Activated naive CD4-positive, alpha-beta T cell treated with Interleukin-2 at 50 U/mL for 16 hours (primary cell): ENCODE measurements at regions not wholly inside any gene's neighbourhood (a gene's known extent, or its start where the extent isn't known, plus 50 kb on each side); places are given as distances from the start of the nearest gene placed in this dataset.
"Not testable (repeated sequence)": the region's sequence is repeated elsewhere in the genome, so short reads cannot be mapped to it uniquely, and the experiment has no call there.

Experiments used
- DNase-seq: peaks from one replicate; pipeline ENCODE4 v3.0.0-alpha.2; 2020

DNA sequence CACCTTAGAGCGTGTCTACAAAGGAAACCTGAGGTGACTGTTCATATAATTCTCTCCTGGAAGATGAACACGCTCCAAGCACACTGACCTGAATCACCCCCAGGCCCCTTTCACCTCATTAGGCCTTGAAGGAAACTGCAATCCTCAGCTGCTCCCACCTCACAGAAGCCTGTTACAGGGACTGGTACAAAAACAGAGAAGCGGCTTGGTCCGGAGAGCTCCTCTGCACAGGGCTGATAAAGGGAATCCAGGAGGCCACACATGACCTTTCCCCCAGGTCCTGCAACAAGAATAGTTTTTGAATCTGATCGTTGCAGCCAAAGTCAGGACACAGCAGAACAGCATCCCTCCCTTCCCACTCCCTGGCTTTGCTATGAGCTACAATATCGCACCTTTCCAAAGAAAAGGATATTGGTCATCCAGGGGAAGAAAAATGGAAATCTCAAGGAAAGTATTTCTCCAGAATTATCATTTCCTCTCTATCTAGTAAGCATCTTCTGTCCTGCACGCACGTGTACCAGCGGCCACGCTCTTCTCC is 666.7 kb downstream of the UQCRFS1 start:
- no peak for DNase-seq

- not testable (repeated sequence) for DNase-seq
These were observed 667.6 kb downstream of the UQCRFS1 start for GRCh38 chr19:28545397-28545796.

DNA sequence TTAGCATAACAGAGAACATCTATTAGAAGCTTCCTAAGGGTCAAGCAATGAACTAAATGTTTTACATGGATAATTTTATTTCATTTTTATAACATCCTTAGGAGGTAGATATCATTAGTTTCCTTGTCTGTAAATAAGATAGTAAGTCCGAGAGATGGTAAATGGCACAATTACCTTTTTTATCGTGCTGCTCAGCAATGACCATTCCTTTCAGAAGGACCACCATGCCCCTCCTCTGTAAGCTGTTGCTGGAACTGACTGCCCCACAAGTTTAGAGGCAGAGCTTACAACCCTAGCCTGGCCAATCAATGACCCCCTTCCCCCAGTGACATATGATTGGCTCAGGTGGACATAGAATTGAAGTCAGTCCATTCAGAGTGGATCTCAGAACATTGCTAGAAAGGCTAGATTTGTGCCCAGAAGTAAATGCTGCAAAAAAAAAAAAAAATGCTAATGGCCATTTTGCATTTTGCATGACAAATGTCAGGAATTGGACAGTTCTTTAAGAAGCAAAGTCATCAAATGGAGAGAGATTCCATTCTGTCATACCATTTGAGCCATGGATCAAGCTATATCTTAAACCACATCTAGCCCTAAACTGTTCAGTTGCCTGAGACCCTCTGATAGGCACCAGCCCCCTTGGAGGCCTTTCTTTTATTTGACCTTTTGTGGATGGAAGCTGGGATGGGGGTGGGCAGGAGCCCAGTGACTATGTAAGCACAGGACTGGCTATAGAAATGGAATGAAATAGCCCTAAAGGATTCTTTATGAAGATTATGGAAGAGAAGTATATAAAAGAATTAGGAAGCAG is 668.3 kb downstream of the UQCRFS1 start:
- no peak for DNase-seq

GRCh38 chr19:28543244-28543776 is 669.6 kb downstream of the UQCRFS1 start:
- DNase-seq, result no peak

DNA sequence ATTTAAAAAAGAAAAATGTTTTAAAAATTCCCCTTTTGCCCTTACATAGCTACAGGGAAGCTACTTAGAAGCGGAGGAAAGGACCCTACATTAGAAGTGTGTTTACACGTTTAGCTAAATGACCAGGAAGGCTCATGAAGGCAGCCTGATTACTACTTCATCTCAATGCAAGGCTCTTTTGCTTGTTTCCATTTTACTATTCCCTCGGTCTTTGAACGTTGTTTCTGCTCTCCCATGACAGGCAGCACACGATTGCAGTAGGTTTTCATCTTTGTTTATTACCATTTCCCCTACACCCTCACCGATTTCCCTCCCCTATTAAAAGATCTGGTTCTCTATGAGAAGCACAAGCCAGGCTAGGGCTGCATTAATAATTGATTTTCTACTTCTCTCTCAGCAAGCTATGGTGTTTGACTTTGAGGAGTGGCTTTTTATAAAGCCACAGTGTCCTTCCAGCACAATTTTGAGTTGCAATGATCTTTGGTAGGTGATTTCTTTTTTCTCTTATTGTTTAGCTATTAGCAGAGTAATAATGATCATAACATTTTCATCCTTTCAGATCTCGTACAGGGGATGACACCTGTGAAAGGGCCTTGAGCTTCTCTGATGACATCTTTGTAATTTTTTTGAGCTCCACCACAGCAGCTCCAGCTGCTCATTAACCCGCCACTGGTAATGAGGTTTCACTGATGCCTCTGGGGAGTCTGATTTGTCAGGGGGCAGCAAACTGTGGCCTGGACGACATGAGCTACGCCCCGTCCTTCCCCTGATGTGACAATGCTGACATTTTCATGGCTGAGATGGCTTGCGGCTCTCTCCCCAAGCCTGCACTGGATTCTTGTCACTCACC is 670.3 kb downstream of the UQCRFS1 start:
- no peak for DNase-seq

DNA sequence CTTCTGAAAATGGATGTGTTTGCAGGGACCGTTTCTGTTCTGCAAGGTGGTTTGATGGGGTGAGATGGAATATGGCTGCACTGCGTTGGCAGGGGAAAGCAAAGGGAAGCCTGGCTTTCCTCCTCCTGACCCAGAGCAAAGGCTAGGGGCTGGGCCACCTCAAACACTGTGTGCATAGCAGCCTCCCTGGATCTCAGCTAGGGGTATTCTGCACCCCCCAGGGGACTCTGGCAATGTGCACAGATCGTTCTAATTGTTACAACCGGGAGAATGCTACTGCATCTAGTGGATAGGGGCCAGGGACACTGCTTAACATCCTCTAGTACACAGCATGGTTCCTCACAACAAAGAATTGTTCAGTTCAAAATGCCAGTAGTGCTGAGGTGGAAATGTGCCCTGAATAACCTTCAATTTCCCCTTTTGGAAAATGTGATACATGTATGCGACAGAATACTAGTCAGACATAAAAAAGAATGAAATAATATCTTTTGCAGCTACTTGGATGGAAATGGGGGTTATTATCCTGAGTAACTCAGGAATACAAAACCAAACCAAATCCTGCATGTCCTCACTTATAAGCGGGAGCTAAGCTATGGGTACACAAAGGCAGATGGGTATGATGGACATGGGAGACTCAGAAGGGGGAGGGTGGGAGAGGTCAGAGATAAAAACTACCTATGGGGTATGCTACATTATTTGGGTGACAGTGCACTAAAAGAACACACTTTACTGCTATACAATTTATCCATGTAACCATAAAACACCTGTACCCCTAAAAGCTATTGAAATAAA is 671.2 kb downstream of the UQCRFS1 start:
- no peak for DNase-seq

GRCh38 chr19:28541029-28541428 is 671.9 kb downstream of the UQCRFS1 start:
- no peak for DNase-seq

DNA sequence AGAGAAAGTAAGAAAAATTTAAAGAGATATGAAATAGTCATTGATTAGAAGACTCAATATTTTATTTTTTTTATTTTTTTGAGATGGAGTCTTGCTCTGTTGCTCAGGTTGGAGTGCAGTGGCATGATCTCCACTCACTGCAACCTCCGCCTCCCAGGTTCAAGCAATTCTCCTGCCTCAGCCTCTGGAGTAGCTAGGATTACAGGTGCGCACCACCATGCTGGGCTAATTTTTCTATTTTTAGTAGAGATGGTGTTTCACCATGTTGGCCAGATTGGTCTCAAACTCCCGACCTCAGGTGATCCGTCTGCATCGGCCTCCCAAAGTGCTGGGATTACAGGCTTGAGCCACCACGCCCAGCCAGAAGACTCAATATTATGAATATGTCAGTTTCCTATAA is 672.6 kb downstream of the UQCRFS1 start:
- DNase-seq, result not testable (repeated sequence)

- DNase-seq, result no peak
These were observed 673.2 kb downstream of the UQCRFS1 start for GRCh38 chr19:28539759-28540158.

DNA sequence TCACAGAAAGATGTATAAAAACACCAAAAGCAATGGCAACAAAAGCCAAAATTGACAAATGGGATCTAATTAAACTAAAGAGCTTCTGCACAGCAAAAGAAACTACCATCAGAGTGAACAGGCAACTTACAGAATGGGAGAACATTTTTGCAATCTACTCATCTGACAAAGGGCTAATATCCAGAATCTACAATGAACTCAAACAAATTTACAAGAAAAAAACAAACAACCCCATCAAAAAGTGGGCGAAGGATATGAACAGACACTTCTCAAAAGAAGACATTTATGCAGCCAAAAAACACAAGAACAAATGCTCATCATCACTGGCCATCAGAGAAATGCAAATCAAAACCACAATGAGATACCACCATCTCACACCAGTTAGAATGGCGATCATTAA is 674.4 kb downstream of the UQCRFS1 start:
- not testable (repeated sequence) for DNase-seq

- DNase-seq, result no peak
These were observed 675.1 kb downstream of the UQCRFS1 start for GRCh38 chr19:28537896-28538295.

GRCh38 chr19:28537079-28537478 is 675.9 kb downstream of the UQCRFS1 start:
- DNase-seq, result no peak

GRCh38 chr19:28535352-28535775 is 677.6 kb downstream of the UQCRFS1 start:
- DNase-seq, result no peak

- DNase-seq, result no peak
These were observed 678.1 kb downstream of the UQCRFS1 start for GRCh38 chr19:28534766-28535351.

- DNase-seq, result no peak
These were observed 680.1 kb downstream of the UQCRFS1 start for GRCh38 chr19:28532765-28533341.

DNA sequence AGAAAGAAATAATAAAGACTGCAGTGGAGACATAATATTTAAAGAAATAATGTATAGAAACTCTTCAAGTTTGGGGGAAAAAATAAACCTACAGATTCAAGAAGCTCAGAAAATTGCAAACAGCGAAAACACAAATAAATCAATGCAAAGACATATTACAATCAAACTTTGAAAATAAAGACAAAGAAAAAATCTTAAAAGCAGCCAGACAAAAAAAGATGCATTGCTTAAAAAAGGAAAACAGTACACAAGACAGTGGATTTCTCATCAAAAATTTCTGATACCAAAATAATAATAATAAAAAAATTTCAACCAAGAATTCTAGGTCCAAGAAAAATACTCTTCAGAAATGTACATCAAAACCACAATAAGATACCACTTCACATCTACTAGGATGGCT is 681.0 kb downstream of the UQCRFS1 start:
- DNase-seq, result no peak

- no peak for DNase-seq
These were observed 682.4 kb downstream of the UQCRFS1 start for GRCh38 chr19:28530406-28531035.

GRCh38 chr19:28526038-28526437 is 686.9 kb downstream of the UQCRFS1 start:
- no peak for DNase-seq

- DNase-seq, result no peak
These were observed 689.3 kb downstream of the UQCRFS1 start for GRCh38 chr19:28523619-28524018.

DNA sequence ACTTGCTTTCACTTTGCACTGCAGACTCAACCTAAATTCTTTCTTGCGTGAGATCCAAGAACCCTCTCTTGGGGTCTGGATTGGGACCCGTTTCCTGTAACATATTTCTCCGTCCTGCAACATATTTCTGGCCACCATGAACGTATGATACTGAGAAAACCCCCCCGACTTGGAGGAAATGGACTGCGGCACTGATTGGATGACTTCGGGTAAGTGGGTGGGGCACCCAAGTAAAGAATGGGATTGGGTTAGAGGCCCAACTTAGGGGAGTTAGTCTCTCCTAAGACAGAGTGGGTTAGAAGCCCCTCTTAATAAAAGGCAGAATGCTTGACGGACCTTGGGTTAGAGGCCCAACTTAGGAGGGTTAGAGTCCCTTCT is 690.4 kb downstream of the UQCRFS1 start:
- DNase-seq, result no peak
